GM23248 (cell line): ENCODE measurements at regions not wholly inside any gene's neighbourhood (a gene's known extent, or its start where the extent isn't known, plus 50 kb on each side); places are given as distances from the start of the nearest gene placed in this dataset.

Source experiments
- EZH2 ChIP-seq: fragments of 200-600 bp; sonication (generic); IDR thresholded peaks from 2 replicates; pipeline ENCODE4 v1.6.1; 2018; ENCODE audit warnings: antibody characterized with exemption, mild to moderate bottlenecking; ENCODE audit not compliant: insufficient read depth, poor library complexity, severe bottlenecking
- EZH2phosphoT487 ChIP-seq: fragments of 200-600 bp; sonication (generic); IDR thresholded peaks from 2 replicates; pipeline ENCODE4 v1.6.1; 2018; ENCODE audit warnings: antibody characterized with exemption, moderate library complexity, mild to moderate bottlenecking, low read depth; ENCODE audit not compliant: insufficient read depth

DNA sequence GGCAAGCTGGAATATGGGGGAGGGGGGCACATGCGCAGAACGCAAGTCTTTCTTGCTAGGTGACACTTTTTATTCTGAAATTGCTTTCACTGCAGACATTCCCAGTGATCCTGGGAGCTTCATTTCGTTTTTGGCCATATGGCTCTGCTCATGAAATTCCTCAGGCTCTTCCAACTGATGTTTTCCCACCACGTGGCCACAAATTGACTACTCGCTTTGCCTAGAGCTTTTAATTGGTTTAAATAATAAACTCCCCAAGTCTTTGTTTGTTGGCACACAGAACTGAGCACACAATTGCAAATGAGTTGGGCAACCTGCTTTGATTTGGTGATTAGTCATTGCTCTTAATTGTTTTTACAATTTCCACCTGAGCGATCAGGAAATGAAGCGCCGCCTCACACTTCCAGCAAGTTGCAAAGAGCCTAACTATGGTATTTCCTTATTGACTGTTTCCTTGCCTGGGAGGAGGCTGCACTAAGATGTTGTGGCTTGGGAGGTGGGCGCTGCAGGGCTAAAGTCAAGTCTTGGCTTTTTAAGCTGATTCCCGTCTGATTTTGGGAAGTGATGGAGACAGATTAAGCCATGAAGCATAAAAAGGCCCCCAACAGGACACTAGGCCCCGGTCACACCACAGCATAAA is 282.5 kb downstream of the ZIC3 start:
- TF ChIP-seq EZH2phosphoT487 = no peak
- no peak for TF ChIP-seq EZH2
